Endothelial cell of hepatic sinusoid (primary cell): ENCODE measurements at regions not wholly inside any gene's neighbourhood (a gene's known extent, or its start where the extent isn't known, plus 50 kb on each side); places are given as distances from the start of the nearest gene placed in this dataset.

Source experiments
- in situ Hi-C: cut with HindIII; loops from 2 replicates; pipeline ENCODE4 v1.10.0; 2017; ENCODE audit warnings: low sequenced_read_pairs

DNA sequence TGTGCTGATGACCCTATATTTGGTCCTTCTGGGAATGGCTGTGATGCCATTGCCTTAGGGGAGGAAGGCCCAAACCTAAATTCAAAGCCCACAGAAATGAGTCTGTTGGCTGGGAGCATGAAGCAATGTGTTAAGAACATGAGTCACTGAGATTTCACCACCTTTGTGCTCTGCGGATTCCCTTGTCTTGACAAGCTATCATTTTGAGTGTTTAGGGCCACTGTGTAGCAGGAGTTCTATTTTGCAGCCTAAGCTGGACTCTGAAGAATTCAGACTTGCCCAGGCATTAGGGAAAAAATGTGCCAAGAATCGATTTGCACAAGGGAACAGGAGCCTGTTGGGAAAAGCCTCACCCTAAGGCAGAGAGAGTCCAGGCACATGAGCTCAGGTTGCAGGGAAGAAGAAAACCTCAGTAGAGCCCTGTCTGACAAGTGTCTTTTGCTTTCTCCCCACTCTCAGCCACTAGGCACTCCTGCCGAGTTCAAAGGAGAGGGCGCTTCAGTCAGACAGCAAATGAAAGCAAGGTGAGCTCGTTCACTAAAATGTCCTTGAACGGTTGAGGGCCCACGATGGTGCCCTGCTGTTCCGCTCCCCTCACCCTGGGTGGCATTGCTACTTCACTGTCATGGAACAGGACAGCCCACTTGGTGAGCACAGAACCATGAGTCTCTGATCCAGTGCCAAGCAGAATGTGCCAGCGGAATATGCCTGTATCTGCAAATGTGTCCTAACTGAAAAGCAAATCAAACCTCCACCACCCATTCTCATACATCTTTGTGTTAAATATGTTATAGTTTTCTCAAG, 93.6 kb downstream of the PRLHR start:
- in situ Hi-C loops, result no loop called here

DNA sequence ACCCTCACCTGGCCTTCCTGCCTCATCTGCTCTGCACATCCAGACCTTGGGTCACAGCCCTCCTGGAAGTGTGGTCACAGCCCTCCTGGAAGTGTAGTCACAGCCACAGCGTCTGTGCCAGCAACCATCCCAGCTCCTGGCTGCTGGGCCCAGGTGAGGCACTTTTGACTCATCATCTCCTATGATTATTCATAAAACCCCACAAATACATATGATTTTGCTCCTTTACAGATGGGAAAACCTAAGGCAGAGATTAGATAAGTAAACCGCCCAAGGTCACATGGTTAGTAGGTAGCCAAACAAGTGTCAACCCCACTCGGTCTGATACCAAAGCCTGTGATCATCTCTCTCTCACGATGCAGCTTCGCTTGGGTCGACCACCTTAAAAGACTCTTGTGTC, 94.3 kb downstream of the PRLHR start:
- in situ Hi-C loops, result no loop called here

DNA sequence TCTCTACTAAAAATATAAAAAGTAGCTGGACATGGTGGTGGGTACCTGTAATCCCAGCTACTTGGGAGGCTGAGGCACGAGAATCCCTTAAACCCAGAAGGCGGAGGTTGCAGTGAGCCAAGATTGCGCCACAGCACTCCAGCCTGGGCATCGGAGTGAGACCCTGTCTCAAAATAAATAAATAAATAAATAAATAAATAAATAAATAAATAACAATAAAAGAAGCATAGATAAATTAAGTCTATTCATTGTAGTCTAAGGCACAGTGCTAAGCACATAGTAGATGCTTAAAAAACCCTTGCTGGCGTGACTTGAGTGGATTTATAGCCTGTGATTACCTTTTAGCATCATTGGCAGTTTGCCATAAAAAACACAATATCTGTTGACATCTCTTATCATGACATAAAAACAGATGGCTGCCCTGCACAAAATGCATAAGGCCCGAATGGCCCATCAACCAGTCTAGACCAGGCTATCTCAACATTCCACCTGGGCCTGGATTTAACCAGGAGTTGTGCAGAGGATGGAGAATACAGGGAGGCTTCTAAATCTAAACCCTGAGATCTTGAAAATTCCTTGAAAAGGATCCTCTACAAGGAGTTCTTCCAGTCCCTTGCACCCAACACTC, 94.9 kb downstream of the PRLHR start:
- in situ Hi-C loops, result no loop called here

GRCh38 chr10:118499186-118499585, 96.3 kb downstream of the PRLHR start:
- in situ Hi-C loops, result no loop called here

DNA sequence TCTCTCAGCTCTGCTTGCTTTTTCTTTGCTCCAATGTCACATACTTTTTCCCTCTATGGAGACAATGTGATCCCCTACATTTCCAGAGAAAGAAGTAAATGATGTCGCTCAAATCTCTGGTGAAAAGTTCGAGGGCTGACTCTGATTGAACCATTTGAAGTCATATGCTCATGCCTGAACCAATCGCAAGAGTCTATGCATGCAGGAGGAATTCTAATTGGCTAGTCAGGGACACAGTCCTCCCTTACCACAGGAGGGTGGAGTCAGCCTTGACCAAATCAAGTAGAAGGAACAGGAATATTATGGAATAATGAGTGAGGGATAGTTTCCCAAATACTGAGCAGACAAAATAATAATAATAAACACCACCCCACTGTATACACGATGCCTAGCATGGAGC, 96.8 kb downstream of the PRLHR start:
- in situ Hi-C loops, result no loop called here

- in situ Hi-C loops, result no loop called here
These were observed 98.2 kb downstream of the PRLHR start for GRCh38 chr10:118497227-118497626.

DNA sequence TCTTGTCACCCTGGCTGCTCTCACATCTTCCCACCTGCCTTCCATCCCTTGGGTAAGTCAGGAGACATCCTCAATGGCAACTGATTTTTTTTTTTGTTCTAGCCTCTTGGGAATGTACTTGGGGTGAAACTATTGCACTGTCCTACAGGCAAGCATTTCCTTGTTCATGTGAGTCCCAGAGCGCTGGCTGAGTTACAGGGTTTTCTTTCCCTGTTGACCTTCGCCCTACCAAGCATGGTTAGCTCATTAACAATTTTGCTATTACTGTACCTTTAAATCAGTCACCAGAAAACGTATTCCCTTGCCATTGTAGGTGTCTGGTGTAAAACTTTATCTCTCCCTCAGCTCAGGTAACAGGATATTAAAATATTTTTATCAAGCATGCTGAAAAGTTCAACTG, 98.9 kb downstream of the PRLHR start:
- in situ Hi-C loops, result no loop called here

DNA sequence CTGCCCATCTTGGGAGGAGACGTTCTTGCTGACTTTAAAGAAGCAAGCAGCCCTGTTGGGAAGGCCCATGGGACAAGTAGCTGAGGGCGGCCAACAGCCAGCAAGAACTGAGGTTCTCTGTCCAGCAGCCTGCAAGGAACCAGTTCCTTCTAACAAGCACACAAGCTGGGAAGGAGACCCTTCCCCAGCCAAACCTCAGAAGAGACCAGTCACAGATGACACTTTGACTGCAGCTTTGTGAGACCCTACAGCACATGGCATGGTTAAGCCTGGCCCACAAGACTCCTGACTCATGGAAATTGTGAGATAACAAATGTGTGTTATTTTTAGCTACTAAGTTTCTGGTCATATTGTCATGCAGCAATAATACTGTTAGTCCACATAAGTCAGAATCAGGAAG, 99.9 kb downstream of the PRLHR start:
- in situ Hi-C loops, result no loop called here

DNA sequence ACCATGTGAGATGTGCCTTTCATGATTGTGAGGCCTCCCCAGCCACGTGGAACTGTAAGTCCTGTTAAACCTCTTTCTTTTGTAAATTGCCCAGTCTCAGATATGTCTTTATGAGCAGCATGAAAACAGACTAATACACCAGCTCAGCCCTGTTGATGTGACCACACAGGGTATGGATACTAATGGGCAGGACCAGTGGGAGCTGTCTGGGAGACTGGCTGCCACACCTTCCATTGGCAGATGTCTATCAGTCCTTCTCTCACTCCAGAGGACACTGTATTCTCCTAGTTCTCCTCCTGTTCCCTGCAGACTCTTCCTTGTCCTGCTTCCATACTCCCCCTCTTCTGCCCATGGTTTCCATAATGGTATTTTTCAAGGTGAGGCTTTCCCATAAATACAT, 104.4 kb downstream of the PRLHR start:
- in situ Hi-C loops, result no loop called here

DNA sequence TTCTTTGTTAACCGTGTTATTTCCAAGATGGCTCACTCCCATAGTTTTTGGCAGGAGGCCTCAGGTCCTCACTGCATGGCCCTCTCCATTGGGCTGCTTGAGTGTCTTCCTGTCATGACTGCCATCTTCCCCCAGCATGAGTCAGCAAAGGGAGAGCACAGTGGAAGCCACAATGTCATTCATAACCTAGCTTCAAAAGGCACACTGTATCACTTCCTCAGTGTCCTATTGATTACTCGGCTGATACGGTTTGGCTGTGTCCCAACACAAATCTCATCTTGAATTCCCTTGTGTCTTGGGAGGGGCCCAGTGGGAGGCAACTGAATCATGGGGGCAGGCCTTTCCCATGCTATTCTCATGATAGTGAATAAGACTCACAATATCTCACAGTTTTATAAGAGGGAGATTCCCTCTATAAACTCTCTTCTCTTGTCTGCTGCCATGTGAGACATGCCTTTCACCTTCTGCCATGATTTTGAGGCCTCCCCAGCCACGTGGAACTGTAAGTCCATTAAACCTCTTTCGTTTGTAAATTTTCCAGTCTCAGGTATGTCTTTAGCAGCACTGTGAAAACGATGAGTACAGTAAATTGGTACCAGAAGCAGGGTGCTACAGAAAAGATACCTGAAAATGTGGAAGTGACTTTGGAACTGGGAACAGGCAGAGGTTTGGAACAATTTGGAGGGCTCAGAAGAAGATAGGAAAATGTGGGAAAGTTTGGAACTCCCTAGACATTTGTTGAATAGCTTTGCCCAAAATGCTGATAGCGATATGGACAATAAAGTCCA, 106.5 kb downstream of the PRLHR start:
- in situ Hi-C loops, result no loop called here

DNA sequence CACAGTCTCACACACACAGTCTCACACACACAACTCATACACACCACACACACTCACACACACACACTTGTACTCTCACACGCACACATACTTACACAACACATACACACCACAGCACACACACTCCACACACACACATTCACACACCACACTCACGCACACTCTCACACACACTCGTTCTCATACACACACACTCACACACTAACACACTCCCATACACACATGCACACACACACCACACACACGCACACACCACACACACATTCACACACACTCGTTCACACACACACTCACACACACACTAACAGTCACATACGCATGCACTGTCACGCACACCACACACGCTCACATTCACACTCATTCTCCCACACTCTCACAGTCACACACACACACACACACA, 109.8 kb downstream of the PRLHR start:
- in situ Hi-C loops, result no loop called here

- in situ Hi-C loops, result no loop called here
These were observed 111.1 kb downstream of the PRLHR start for GRCh38 chr10:118484152-118484871.

DNA sequence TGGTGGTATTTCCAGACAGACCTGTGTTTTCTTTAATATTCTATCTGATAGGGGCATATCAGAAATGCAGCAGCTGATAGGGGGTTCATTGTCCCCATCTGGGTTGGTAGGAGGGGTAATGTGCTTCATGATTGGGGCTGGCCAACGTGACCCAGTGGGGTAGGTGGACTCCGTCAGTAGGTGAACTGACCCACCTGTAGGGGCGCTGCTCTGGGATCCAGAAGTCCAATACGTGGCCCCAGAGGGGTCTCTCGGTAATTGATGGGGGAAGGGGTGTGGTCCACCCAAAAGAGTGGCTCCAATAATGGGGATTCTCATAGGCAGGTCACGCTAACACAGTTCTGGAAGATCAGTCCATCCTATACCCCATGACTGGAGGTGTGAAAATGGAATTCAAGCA, 112.0 kb downstream of the PRLHR start:
- in situ Hi-C loops, result no loop called here

- in situ Hi-C loops, result no loop called here
These were observed 112.8 kb downstream of the PRLHR start for GRCh38 chr10:118482393-118483331.

- in situ Hi-C loops, result no loop called here
These were observed 113.6 kb downstream of the PRLHR start for GRCh38 chr10:118481871-118482270.

- in situ Hi-C loops, result no loop called here
These were observed 120.2 kb downstream of the PRLHR start for GRCh38 chr10:118475214-118475613.

GRCh38 chr10:118474111-118474510, 121.3 kb downstream of the PRLHR start:
- in situ Hi-C loops, result no loop called here

DNA sequence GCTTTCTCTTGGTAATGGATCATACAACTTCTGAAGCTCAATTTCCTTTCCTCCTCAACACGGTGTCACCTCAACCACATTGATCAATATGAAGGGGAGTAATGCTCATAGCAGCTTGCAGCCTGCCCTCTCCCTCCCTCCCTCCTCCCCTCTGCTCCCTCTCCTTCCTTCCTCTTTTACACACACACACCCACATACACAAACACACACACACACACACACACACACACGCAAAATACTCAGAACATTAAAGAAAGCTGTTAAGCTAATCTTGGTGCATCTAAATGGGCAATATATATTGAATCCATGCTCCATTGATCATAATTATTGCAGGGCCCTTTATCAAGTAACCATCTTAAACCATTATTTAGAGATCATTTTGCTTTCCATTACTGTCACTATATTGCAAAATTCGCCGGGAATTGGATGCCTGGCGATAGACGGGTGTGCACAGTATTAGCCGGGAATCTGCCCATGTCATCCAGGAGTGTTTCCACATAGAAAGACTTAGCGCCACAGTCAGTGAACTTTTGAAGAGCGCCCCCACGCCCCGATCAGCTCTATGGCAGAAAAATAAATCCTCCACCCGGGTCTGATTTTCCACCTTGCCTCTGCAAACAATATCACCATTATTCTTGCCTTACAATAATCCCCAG, 122.0 kb downstream of the PRLHR start:
- in situ Hi-C loops, result no loop called here

DNA sequence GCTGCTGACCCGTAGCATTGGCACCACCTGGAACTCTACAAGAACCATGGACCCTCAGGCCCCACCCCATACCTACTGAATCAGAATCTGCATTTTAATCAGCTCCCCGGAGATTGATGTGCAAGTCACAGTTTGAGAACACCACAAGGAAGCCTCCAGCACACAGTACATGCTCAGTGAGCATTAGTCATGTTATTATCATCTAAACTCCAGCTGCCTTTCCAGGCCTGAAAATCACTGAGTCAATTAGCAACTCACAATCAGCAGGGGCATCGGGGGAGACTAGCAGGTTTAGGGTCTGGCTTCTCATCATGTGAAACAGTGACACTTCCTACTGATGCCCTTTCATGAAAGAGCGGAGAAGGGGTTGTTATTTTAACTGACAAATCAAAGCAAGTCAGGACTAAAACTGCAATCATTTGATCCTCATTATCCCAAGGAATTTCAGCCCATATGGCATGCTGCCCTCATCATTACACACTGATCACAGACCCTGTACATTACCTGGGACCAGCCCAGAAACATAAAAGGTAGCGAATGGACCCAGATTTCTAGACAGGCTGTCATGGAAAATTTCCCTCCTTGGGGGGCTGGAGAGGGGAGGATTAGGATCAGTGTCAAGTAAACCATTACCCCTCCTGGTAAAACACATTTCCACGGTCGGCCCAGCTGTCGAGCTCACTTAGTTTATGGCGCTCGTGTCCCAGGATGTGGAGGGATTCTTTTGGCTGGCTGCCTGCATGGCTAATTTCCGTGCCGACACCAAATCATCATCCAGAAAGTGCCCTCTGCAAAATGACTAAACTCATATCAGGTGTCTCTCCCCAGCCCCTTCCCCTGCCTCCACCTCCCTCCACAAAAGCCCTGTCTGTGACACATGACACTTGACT, 122.8 kb downstream of the PRLHR start:
- in situ Hi-C loops, result no loop called here
